Osteoblast (primary cell): ENCODE measurements at regions not wholly inside any gene's neighbourhood (a gene's known extent, or its start where the extent isn't known, plus 50 kb on each side); places are given as distances from the start of the nearest gene placed in this dataset.

ENCODE experiments used
- DNase-seq: peaks from one replicate; pipeline ENCODE4 v3.0.0; 2011; ENCODE audit warnings: low spot score, mixed read lengths; ENCODE audit not compliant: insufficient read length; ENCODE audit errors: missing footprints
- H2AFZ ChIP-seq: 2 replicates; pipeline ENCODE4 v1.6.0; 2011; ENCODE audit warnings: mild to moderate bottlenecking, low read length
- H3K27ac ChIP-seq: 2 replicates; pipeline ENCODE4 v1.5.1; 2011; ENCODE audit warnings: mild to moderate bottlenecking, low read depth, low read length, moderate library complexity
- H3K27me3 ChIP-seq: 2 replicates; pipeline ENCODE4 v1.6.0; 2012; ENCODE audit warnings: mild to moderate bottlenecking, control low read depth, inconsistent platforms, low read length, moderate library complexity; ENCODE audit not compliant: insufficient read depth
- H3K36me3 ChIP-seq: 2 replicates; pipeline ENCODE4 v1.5.1; 2011; ENCODE audit warnings: mild to moderate bottlenecking, low read length, control low read depth, moderate library complexity; ENCODE audit not compliant: insufficient read depth
- H3K4me1 ChIP-seq: 2 replicates; pipeline ENCODE4 v1.5.1; 2011; ENCODE audit warnings: mild to moderate bottlenecking, low read length, control low read depth, moderate library complexity; ENCODE audit not compliant: insufficient read depth
- H3K4me2 ChIP-seq: 2 replicates; pipeline ENCODE4 v1.6.0; 2011; ENCODE audit warnings: mild to moderate bottlenecking, low read length; ENCODE audit not compliant: insufficient read depth
- H3K4me3 ChIP-seq: fragments of 200-600 bp; sonication (generic); 3 replicates; pipeline ENCODE4 v1.5.1; 2012; ENCODE audit warnings: mild to moderate bottlenecking, low read length, inconsistent platforms; ENCODE audit not compliant: insufficient read depth
- H3K79me2 ChIP-seq: 2 replicates; pipeline ENCODE4 v1.6.0; 2012; ENCODE audit warnings: mild to moderate bottlenecking, low read length, control low read depth, inconsistent platforms; ENCODE audit not compliant: insufficient read depth
- H3K9me3 ChIP-seq: 2 replicates; pipeline ENCODE4 v1.5.1; 2011; ENCODE audit warnings: low read depth, low read length, control low read depth
- H4K20me1 ChIP-seq: 2 replicates; pipeline ENCODE4 v1.6.0; 2012; ENCODE audit warnings: mild to moderate bottlenecking, low read length, control low read depth; ENCODE audit not compliant: insufficient read depth
- CTCF ChIP-seq: IDR thresholded peaks from 2 replicates; pipeline ENCODE4 v1.5.1; 2011; ENCODE audit warnings: mild to moderate bottlenecking, low read depth, low read length, moderate library complexity; ENCODE audit errors: extremely low read depth

GRCh38 chr2:144751142-144751905 is 231.4 kb upstream of the ZEB2 start:
- Histone ChIP-seq H2AFZ (no peak overlapping the region), H3K4me1 (no peaks in the 10 kb centered on the region), H3K4me2 (no peak overlapping the region), H3K79me2 (no peaks in the 10 kb centered on the region), H3K36me3 (no peaks in the 10 kb centered on the region), H3K4me3 (no peak overlapping the region), H4K20me1 (no peaks in the 10 kb centered on the region), H3K9me3 (peaks cover 2% of the 10 kb centered on the region), H3K27ac (no peak overlapping the region), H3K27me3 (no peaks in the 10 kb centered on the region)
- DNase-seq: no peak
- no peak for TF ChIP-seq CTCF

- peaks cover 2% of the 10 kb centered on the region for H3K9me3 ChIP-seq
Measured at GRCh38 chr2:144749188-144749587, 229.3 kb upstream of the ZEB2 start.

GRCh38 chr2:144748443-144748842 is 228.5 kb upstream of the ZEB2 start:
- no peaks in the 10 kb centered on the region for H3K4me1 ChIP-seq
- DNase-seq: no peak
- H3K79me2 ChIP-seq: no peaks in the 10 kb centered on the region
- H3K27ac ChIP-seq: no peak overlapping the region
- H4K20me1 ChIP-seq: no peaks in the 10 kb centered on the region
- no peak for TF ChIP-seq CTCF
- no peaks in the 10 kb centered on the region for H3K36me3 ChIP-seq
- H2AFZ ChIP-seq: no peak overlapping the region
- no peaks in the 10 kb centered on the region for H3K27me3 ChIP-seq
- no peak overlapping the region for H3K4me3 ChIP-seq
- no peak overlapping the region for H3K4me2 ChIP-seq
- peaks cover 2% of the 10 kb centered on the region for H3K9me3 ChIP-seq

More at GRCh38 chr2:144749188-144749587, 229.3 kb upstream of the ZEB2 start:
- Histone ChIP-seq H3K79me2 (no peaks in the 10 kb centered on the region), H3K4me3 (no peak overlapping the region), H3K27me3 (no peaks in the 10 kb centered on the region), H3K4me2 (no peak overlapping the region), H3K27ac (no peak overlapping the region), H2AFZ (no peak overlapping the region), H3K36me3 (no peaks in the 10 kb centered on the region), H4K20me1 (no peaks in the 10 kb centered on the region), H3K4me1 (no peaks in the 10 kb centered on the region)
- no peak for DNase-seq
- TF ChIP-seq CTCF: no peak

- no peak overlapping the region for H2AFZ ChIP-seq
- no peak for TF ChIP-seq CTCF
- no peak overlapping the region for H3K4me3 ChIP-seq
Measured at GRCh38 chr2:144747571-144747970, 227.7 kb upstream of the ZEB2 start.

More at GRCh38 chr2:144747571-144747970, 227.7 kb upstream of the ZEB2 start:
- no peaks in the 10 kb centered on the region for H3K36me3 ChIP-seq
- no peaks in the 10 kb centered on the region for H3K27me3 ChIP-seq
- no peak overlapping the region for H3K27ac ChIP-seq
- DNase-seq: no peak
- H3K9me3 ChIP-seq: peaks cover 2% of the 10 kb centered on the region
- no peak overlapping the region for H3K4me2 ChIP-seq
- H4K20me1 ChIP-seq: no peaks in the 10 kb centered on the region
- H3K4me1 ChIP-seq: no peaks in the 10 kb centered on the region
- no peaks in the 10 kb centered on the region for H3K79me2 ChIP-seq
